ENCODE measurements at regions not wholly inside any gene's neighbourhood (a gene's known extent, or its start where the extent isn't known, plus 50 kb on each side); places are given as distances from the start of the nearest gene placed in this dataset.

DNA sequence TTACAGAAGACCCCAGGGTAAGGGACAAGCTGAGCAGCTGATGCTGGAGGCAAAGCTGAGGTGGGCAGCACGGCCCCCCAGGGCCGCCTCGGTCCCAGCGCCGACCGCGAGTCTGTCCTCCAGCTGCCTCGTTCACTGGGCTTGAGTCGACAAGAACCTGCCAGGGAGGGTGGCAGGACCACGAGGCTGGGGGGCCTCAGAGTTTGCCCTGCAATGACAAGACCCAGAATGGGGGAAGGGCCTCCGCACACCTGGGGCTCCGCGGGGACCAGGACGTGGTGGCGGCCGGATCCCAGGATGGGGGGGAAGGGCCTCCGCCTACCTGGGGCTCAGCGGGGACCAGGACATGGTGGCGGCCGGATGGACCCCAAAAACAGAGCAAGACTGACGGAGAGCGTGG lies 53.9 kb upstream of the COL18A1 start:
- Histone ChIP-seq H3K56ac (ENCODE audit: extremely low read depth, insufficient read depth, low read length) (no peak overlapping the region), H2AFZ (replicated peaks; ENCODE audit: low read length, poor library complexity) (no peak overlapping the region), H4K8ac (ENCODE audit: low read depth in 2 of 2, low read length in 2 of 2) (no peak overlapping the region), H3K79me1 (ENCODE audit: low read depth in 1 of 2, low read length in 2 of 2) (no peaks in the 10 kb centered on the region), H2BK120ac (ENCODE audit: low read depth, low read length) (no peak overlapping the region), H2BK15ac (ENCODE audit: low read depth, low read length) (no peak overlapping the region), H3K18ac (ENCODE audit: low read depth, low read length) (no peak overlapping the region), H4K91ac (ENCODE audit: insufficient read depth, low read depth, low read length) (no peak overlapping the region), H3K36me3 (ENCODE audit: control insufficient read depth, insufficient read depth, low read length) (no peaks in the 10 kb centered on the region), H2BK5ac (ENCODE audit: low read depth, low read length, poor library complexity, severe bottlenecking) (no peak overlapping the region), H3K27ac (ENCODE audit: insufficient read depth, low read length) (no peak overlapping the region), H3K27me3 (ENCODE audit: control insufficient read depth, insufficient read depth, low read length) (peaks cover 2% of the 10 kb centered on the region; the same call in 1 of the 2 replicates), H2AK9ac (replicated peaks; ENCODE audit: low read depth, low read length, poor library complexity) (no peak overlapping the region), H3K4ac (ENCODE audit: low read depth, low read length) (no peak overlapping the region), H3K9me3 (ENCODE audit: control insufficient read depth, insufficient read depth, low read length) (no peaks in the 10 kb centered on the region), H4K20me1 (ENCODE audit: insufficient read depth, low read length) (no peaks in the 10 kb centered on the region), H3K14ac (replicated peaks; ENCODE audit: low read depth, low read length) (no peak overlapping the region), H3K9me1 (ENCODE audit: insufficient read depth, low read length) (peaks cover 13% of the 10 kb centered on the region), H4K5ac (ENCODE audit: low read depth, low read length) (no peak overlapping the region), H3K9ac (ENCODE audit: low read depth, low read length) (no peak overlapping the region), H3K23ac (ENCODE audit: low read depth, low read length) (no peak overlapping the region), H3K4me1 (ENCODE audit: control insufficient read depth, insufficient read depth, low read length) (peaks cover 6% of the 10 kb centered on the region; the same call in 1 of the 2 replicates), H2AK5ac (ENCODE audit: low read depth, low read length) (no peak overlapping the region), H3K4me3 (ENCODE audit: insufficient read depth, low read depth, low read length) (no peak overlapping the region), H3K4me2 (ENCODE audit: low read depth, low read length) (no peak overlapping the region), H2BK20ac (ENCODE audit: low read depth, low read length) (no peak overlapping the region)
- in situ Hi-C loops (cut with MboI; ENCODE audit: low sequenced_read_pairs) (no loop called here), dilution Hi-C loops (cut with HindIII; ENCODE audit: low sequenced_read_pairs, unreplicated experiment) (no loop called here), intact Hi-C loops (cut with micrococcal nuclease) (no loop called here)
- WGBS, 2 experiments (ENCODE audit: extremely low coverage in 2 of 2, insufficient read length in 1 of 2): 89% methylated on average over 11 of the region's 22 CpGs; no CpG with 5 or more reads in 1 of the 2 experiments
- ChIA-PET POLR2A (ENCODE audit: unreplicated experiment) (no interaction called here), CTCF (no interaction called here)
- DNase-seq (no peak), ATAC-seq (ENCODE audit: low read depth) (no peak)
- BruUV-seq (replicated peaks): no TSS peak
- TF ChIP-seq CEBPB (IDR thresholded peaks at IDR 0.05; ENCODE audit: low read depth, low read length) (no peak), SMC3 (IDR thresholded peaks at IDR 0.05; ENCODE audit: low read depth, low read length) (no peak), CTCF (conservative IDR thresholded peaks at IDR 0.05; ENCODE audit: low read depth, low read length) (no peak), RFX5 (IDR thresholded peaks at IDR 0.05; ENCODE audit: low read depth, low read length) (no peak), MAZ (IDR thresholded peaks at IDR 0.05; ENCODE audit: borderline replicate concordance, low read depth, low read length) (no peak), CHD1 (IDR thresholded peaks at IDR 0.05; ENCODE audit: low read depth, low read length) (no peak), RAD21 (IDR thresholded peaks at IDR 0.05; ENCODE audit: low read length) (no peak), NFE2L2 (IDR thresholded peaks at IDR 0.05; ENCODE audit: low read depth, low read length) (no peak), MXI1 (IDR thresholded peaks at IDR 0.05; ENCODE audit: borderline replicate concordance, low read depth, low read length) (no peak), FOS (IDR thresholded peaks at IDR 0.05; ENCODE audit: low read depth, low read length) (no peak), BHLHE40 (IDR thresholded peaks at IDR 0.05; ENCODE audit: low read depth, low read length) (no peak), POLR2A (IDR thresholded peaks at IDR 0.05; ENCODE audit: low read depth, low read length) (no peak), RCOR1 (IDR thresholded peaks at IDR 0.05; ENCODE audit: insufficient replicate concordance, low read length) (no peak), USF2 (IDR thresholded peaks at IDR 0.05; ENCODE audit: low read depth, low read length) (no peak)

Measured in IMR-90 (cell line).